OCI-LY3 (cell line): ENCODE measurements at regions not wholly inside any gene's neighbourhood (a gene's known extent, or its start where the extent isn't known, plus 50 kb on each side); places are given as distances from the start of the nearest gene placed in this dataset.

ENCODE experiments used
- EZH2phosphoT487 ChIP-seq: fragments of 200-600 bp; shearing (Covaris generic); IDR thresholded peaks from 2 replicates; pipeline ENCODE4 v1.6.1; 2018; ENCODE audit warnings: antibody characterized with exemption, mixed run types, low read depth
- TF ChIP-seq, protein P1 (sequence below): fragments of 200-600, 300-600 bp; sonication (generic); IDR thresholded peaks from 2 replicates; pipeline ENCODE4 v1.5.1; 2014; ENCODE audit warnings: antibody characterized with exemption, low read length, low read depth

DNA sequence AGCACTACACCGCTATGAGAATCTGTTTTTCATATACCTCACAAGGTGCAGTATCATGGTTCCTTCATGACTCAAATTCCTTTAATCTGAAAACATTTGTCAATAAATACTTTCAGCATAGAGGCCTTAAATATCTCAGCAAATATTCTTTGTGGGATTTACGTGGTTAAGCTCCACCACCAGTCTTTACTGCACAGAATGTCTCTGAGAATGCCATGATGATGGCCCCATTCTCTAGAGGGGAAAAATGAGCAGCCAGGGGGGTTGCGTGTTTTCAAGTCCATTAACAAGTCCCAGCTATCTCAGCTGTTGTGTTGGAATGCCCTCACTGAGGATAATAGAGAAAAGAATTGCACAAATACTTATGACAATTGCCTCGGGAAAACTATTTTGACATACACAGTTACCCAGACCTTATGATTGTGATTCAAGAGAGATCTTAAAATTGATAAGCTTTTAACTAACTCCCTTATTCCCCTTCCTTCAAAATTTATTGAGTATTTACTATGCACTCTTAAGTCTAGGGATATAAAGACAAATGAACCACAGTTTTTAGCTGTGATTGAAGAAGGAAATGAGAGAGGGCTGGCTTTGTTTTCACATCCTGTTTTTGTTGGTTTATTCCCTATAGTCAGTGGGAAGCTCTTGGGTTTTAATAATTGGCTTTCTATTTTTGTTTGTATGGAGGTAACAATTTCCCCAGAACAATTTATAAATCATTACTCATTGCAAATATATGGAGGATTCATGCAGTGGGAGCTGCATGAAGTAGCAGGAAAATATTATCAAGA is 176.5 kb upstream of the VWC2 start:
- TF ChIP-seq, protein P1, sequence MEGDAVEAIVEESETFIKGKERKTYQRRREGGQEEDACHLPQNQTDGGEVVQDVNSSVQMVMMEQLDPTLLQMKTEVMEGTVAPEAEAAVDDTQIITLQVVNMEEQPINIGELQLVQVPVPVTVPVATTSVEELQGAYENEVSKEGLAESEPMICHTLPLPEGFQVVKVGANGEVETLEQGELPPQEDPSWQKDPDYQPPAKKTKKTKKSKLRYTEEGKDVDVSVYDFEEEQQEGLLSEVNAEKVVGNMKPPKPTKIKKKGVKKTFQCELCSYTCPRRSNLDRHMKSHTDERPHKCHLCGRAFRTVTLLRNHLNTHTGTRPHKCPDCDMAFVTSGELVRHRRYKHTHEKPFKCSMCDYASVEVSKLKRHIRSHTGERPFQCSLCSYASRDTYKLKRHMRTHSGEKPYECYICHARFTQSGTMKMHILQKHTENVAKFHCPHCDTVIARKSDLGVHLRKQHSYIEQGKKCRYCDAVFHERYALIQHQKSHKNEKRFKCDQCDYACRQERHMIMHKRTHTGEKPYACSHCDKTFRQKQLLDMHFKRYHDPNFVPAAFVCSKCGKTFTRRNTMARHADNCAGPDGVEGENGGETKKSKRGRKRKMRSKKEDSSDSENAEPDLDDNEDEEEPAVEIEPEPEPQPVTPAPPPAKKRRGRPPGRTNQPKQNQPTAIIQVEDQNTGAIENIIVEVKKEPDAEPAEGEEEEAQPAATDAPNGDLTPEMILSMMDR, result no peak
- TF ChIP-seq EZH2phosphoT487, result no peak
